Choroid plexus epithelial cell (primary cell): ENCODE measurements at regions not wholly inside any gene's neighbourhood (a gene's known extent, or its start where the extent isn't known, plus 50 kb on each side); places are given as distances from the start of the nearest gene placed in this dataset.

ENCODE experiments used
- DNase-seq: peaks from one replicate; pipeline ENCODE4 v3.0.0-alpha.2; 2010; ENCODE audit warnings: low read depth
- H3K4me3 ChIP-seq: 2 replicates; pipeline ENCODE4 v1.5.1; 2011; ENCODE audit warnings: low read depth, mild to moderate bottlenecking, control low read depth, low read length, moderate library complexity
- TF ChIP-seq, protein P1 (sequence below): conservative IDR thresholded peaks from 2 replicates; pipeline ENCODE4 v1.5.1; 2011; ENCODE audit warnings: low read depth, mild to moderate bottlenecking, control low read depth, inconsistent platforms, low read length, moderate library complexity

- TF ChIP-seq, protein P1, sequence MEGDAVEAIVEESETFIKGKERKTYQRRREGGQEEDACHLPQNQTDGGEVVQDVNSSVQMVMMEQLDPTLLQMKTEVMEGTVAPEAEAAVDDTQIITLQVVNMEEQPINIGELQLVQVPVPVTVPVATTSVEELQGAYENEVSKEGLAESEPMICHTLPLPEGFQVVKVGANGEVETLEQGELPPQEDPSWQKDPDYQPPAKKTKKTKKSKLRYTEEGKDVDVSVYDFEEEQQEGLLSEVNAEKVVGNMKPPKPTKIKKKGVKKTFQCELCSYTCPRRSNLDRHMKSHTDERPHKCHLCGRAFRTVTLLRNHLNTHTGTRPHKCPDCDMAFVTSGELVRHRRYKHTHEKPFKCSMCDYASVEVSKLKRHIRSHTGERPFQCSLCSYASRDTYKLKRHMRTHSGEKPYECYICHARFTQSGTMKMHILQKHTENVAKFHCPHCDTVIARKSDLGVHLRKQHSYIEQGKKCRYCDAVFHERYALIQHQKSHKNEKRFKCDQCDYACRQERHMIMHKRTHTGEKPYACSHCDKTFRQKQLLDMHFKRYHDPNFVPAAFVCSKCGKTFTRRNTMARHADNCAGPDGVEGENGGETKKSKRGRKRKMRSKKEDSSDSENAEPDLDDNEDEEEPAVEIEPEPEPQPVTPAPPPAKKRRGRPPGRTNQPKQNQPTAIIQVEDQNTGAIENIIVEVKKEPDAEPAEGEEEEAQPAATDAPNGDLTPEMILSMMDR = no peak
- no peak overlapping the region for H3K4me3 ChIP-seq
- no peak for DNase-seq
Measured at GRCh38 chr11:134578807-134579723, 167.0 kb upstream of the B3GAT1 start.

DNA sequence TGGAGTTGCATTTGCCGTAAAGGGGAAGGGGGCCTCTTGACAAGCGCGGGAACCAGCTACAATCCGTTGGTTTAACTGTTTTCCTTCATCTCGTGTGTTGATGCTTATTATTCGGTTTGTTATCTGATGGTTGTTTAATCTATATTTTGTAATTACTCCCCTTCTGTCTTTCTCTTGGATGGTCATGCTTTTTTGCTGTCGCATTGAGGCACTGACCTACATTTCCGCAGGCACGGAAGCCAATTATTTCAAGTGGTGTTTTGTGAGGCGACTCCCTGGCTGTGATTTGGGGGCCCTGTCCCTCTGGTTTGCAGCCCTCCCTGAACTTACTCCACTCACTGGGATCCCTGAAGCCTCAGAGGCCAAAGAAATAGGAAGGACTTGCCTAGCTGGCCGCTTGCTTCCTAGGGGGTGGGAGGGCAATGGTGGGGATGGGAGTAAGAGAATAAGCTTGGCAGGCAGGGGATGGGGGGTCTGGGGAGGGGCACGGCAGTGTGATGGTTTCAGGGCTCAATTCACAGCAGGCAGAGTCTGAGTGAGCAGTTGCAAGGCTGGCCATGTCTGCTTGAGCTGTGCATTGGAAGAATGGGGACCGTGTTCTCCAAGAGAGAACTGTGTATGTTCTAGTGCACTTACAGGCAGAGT, 165.8 kb upstream of the B3GAT1 start:
- no peak for DNase-seq
- H3K4me3 ChIP-seq = no peak overlapping the region
- TF ChIP-seq, protein P1 = no peak

GRCh38 chr11:134576721-134577171, 164.7 kb upstream of the B3GAT1 start:
- TF ChIP-seq, protein P1 = no peak
- DNase-seq = no peak
- H3K4me3 ChIP-seq = no peak overlapping the region

DNA sequence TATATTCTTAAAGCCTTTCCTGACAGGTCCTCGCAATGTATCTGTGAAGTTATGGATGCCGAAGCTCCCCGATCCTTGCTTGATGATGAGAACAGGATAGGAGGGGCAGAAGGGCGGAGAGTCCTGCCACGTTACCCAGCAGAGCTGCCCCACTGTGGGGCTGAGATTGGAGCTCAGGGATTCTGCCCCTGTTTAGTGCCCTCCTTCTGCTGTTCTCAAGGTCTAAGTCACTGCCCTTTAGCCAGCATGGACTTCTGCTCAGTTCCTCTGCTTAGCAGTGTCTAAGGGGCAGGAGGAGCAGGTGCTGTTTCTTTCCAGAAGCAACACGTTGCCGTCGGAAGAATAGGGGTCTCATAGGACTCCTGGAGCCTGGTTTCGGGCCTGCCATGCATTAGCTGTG, 164.2 kb upstream of the B3GAT1 start:
- TF ChIP-seq, protein P1 = no peak
- H3K4me3 ChIP-seq = no peak overlapping the region
- DNase-seq = no peak

DNA sequence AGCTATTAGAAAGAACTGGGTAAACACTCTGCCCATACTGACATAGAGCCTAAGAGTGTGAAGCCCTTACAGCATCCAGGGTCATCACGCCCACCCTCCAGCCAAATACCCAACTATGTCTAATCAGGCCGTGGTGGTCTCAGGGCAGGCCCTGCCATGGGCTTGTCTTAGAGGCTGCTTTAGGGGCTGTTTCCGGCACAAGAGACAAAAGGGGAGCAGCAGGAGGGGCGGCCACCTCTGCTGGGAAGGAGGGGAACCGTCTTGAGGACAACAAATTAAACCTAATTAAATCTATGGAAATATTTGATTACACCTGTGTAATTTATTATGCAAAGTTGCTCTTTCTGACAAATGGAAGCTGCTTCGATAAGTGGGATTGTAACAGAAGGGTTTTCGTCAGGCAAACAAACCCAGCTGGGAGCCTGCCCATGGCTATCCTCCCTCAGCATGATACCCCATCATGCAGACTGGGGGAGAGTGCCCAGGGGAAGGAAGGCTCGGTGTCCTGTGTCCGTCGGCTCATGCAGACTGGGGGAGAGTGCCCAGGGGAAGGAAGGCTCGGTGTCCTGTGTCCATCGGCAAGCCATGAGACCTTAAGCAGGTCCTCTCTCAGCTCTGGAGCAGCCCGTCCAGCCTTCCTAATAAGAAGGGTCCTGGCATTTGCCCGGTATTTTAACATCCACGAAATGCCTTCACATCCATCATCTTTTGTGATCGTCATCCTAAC, 163.6 kb upstream of the B3GAT1 start:
- DNase-seq = no peak
- TF ChIP-seq, protein P1 = no peak

GRCh38 chr11:134574947-134575346, 162.9 kb upstream of the B3GAT1 start:
- no peak for DNase-seq
- no peak overlapping the region for H3K4me3 ChIP-seq
- TF ChIP-seq, protein P1 = no peak

More for the DNA sequence above, 163.6 kb upstream of the B3GAT1 start:
- H3K4me3 ChIP-seq = no peak overlapping the region
